Neural progenitor cell (in vitro differentiated cells): ENCODE measurements at regions not wholly inside any gene's neighbourhood (a gene's known extent, or its start where the extent isn't known, plus 50 kb on each side); places are given as distances from the start of the nearest gene placed in this dataset.

Experiments used
- DNase-seq: peaks from one replicate; pipeline ENCODE4 v3.0.0-alpha.2; 2016; ENCODE audit warnings: low spot score
- H2AFZ ChIP-seq: fragments of 200-600 bp; sonication (generic); replicated peaks from 2 replicates; pipeline ENCODE4 v1.6.1; 2016; ENCODE audit warnings: antibody characterized with exemption
- H3F3A ChIP-seq: fragments of 200-600 bp; sonication (generic); 2 replicates; pipeline ENCODE4 v1.6.1; 2016; ENCODE audit warnings: antibody characterized with exemption, low read depth
- H3K27ac ChIP-seq: fragments of 200-600 bp; sonication (generic); 2 replicates; pipeline ENCODE4 v1.5.1; 2016; ENCODE audit warnings: mild to moderate bottlenecking
- H3K27me3 ChIP-seq: fragments of 200-600 bp; sonication (generic); 2 replicates; pipeline ENCODE4 v1.6.1; 2016; ENCODE audit warnings: mild to moderate bottlenecking, moderate library complexity
- H3K36me3 ChIP-seq: fragments of 200-600 bp; sonication (generic); 2 replicates; pipeline ENCODE4 v1.5.1; 2016
- H3K4me1 ChIP-seq: fragments of 200-600 bp; sonication (generic); 2 replicates; pipeline ENCODE4 v1.6.1; 2016; ENCODE audit warnings: mixed run types
- H3K4me2 ChIP-seq: fragments of 200-600 bp; sonication (generic); 2 replicates; pipeline ENCODE4 v1.6.1; 2016
- H3K4me3 ChIP-seq: fragments of 200-600 bp; sonication (generic); 2 replicates; pipeline ENCODE4 v1.5.1; 2016
- H3K79me2 ChIP-seq: fragments of 200-600 bp; sonication (generic); 2 replicates; pipeline ENCODE4 v1.6.1; 2016; ENCODE audit warnings: low read depth
- H3K9ac ChIP-seq: fragments of 200-600 bp; sonication (generic); 2 replicates; pipeline ENCODE4 v1.6.1; 2016
- H3K9me3 ChIP-seq: fragments of 200-600 bp; sonication (generic); 2 replicates; pipeline ENCODE4 v1.5.1; 2016; ENCODE audit warnings: low read depth
- H4K20me1 ChIP-seq: fragments of 200-600 bp; sonication (generic); 2 replicates; pipeline ENCODE4 v1.6.1; 2016; ENCODE audit warnings: low read depth
- H3K27ac Mint-ChIP-seq: 3 replicates; pipeline ENCODE4 v1.8.0; 2021; ENCODE audit warnings: mixed read lengths
- H3K27me3 Mint-ChIP-seq: 2 replicates; pipeline ENCODE4 v1.8.0; 2022; ENCODE audit warnings: low read depth, mild to moderate bottlenecking, inconsistent platforms, moderate library complexity, mixed read lengths; ENCODE audit not compliant: insufficient read depth
- H3K36me3 Mint-ChIP-seq: 3 replicates; pipeline ENCODE4 v1.8.0; 2021; ENCODE audit warnings: mixed read lengths
- H3K4me1 Mint-ChIP-seq: 3 replicates; pipeline ENCODE4 v1.8.0; 2021; ENCODE audit warnings: mixed read lengths
- H3K4me3 Mint-ChIP-seq: 3 replicates; pipeline ENCODE4 v1.8.0; 2021; ENCODE audit warnings: mild to moderate bottlenecking, moderate library complexity, mixed read lengths
- H3K9me3 Mint-ChIP-seq: 3 replicates; pipeline ENCODE4 v1.8.0; 2020; ENCODE audit warnings: mixed read lengths
- CTCF ChIP-seq: fragments of 200-600 bp; sonication (generic); IDR thresholded peaks from 2 replicates; pipeline ENCODE4 v1.5.1; 2017; ENCODE audit warnings: antibody characterized with exemption, mild to moderate bottlenecking
- EZH2 ChIP-seq: fragments of 200-600 bp; sonication (generic); IDR thresholded peaks from 2 replicates; pipeline ENCODE4 v1.6.1; 2017; ENCODE audit warnings: antibody characterized with exemption, mild to moderate bottlenecking, moderate library complexity
- EZH2phosphoT487 ChIP-seq: fragments of 200-600 bp; sonication (generic); IDR thresholded peaks from 2 replicates; pipeline ENCODE4 v1.6.1; 2017; ENCODE audit warnings: antibody characterized with exemption

GRCh38 chr4:140302151-140302859, 71.1 kb upstream of the SCOC start:
- Histone ChIP-seq H4K20me1 (no peaks in the 10 kb centered on the region), H3K9me3 (no peaks in the 10 kb centered on the region), H3K9ac (no peak overlapping the region), H3K4me1 (peaks cover 13% of the 10 kb centered on the region), H3K27me3 (no peaks in the 10 kb centered on the region), H3K4me2 (no peak overlapping the region), H3K27ac (no peak overlapping the region), H3K36me3 (no peaks in the 10 kb centered on the region), H3K79me2 (no peaks in the 10 kb centered on the region), H3F3A (no peaks in the 10 kb centered on the region), H2AFZ (no peak overlapping the region), H3K4me3 (no peak overlapping the region)
- Mint-ChIP-seq H3K27ac (no peak overlapping the region), H3K9me3 (no peaks in the 10 kb centered on the region), H3K27me3 (peaks cover 2% of the 10 kb centered on the region), H3K36me3 (no peaks in the 10 kb centered on the region), H3K4me3 (no peak overlapping the region), H3K4me1 (peaks cover 5% of the 10 kb centered on the region)
- no peak for DNase-seq
- no peak for TF ChIP-seq CTCF
- TF ChIP-seq EZH2 = no peak
- no peak for TF ChIP-seq EZH2phosphoT487

- H3K4me3 Mint-ChIP-seq = no peak overlapping the region
- Histone ChIP-seq H3K9me3 (no peaks in the 10 kb centered on the region), H3K79me2 (no peaks in the 10 kb centered on the region), H3K27ac (no peak overlapping the region), H3K27me3 (no peaks in the 10 kb centered on the region), H3K4me3 (no peak overlapping the region), H3K4me1 (peaks cover 24% of the 10 kb centered on the region), H2AFZ (peak overlapping the region; percentile 38), H3F3A (no peaks in the 10 kb centered on the region), H3K4me2 (no peak overlapping the region), H3K9ac (no peak overlapping the region), H4K20me1 (no peaks in the 10 kb centered on the region), H3K36me3 (no peaks in the 10 kb centered on the region)
- TF ChIP-seq EZH2 (no peak), EZH2phosphoT487 (no peak)
- no peak overlapping the region for H3K27ac Mint-ChIP-seq
- H3K36me3 Mint-ChIP-seq = no peaks in the 10 kb centered on the region
- H3K27me3 Mint-ChIP-seq = peaks cover 5% of the 10 kb centered on the region
- DNase-seq = no peak
- H3K9me3 Mint-ChIP-seq = no peaks in the 10 kb centered on the region
- peaks cover 19% of the 10 kb centered on the region for H3K4me1 Mint-ChIP-seq
Observed at GRCh38 chr4:140300271-140300970, 73.0 kb upstream of the SCOC start.

- Histone ChIP-seq H3K27ac (no peak overlapping the region), H3K4me2 (no peak overlapping the region), H3K9ac (no peak overlapping the region), H4K20me1 (no peaks in the 10 kb centered on the region), H3K79me2 (no peaks in the 10 kb centered on the region), H2AFZ (no peak overlapping the region), H3K27me3 (no peaks in the 10 kb centered on the region), H3K4me3 (no peak overlapping the region), H3K36me3 (no peaks in the 10 kb centered on the region), H3F3A (no peaks in the 10 kb centered on the region), H3K4me1 (peaks cover 24% of the 10 kb centered on the region), H3K9me3 (no peaks in the 10 kb centered on the region)
- Mint-ChIP-seq H3K27me3 (peaks cover 5% of the 10 kb centered on the region), H3K27ac (no peak overlapping the region), H3K36me3 (no peaks in the 10 kb centered on the region), H3K4me3 (no peak overlapping the region), H3K9me3 (peaks cover 2% of the 10 kb centered on the region), H3K4me1 (peaks cover 24% of the 10 kb centered on the region)
- DNase-seq = no peak
- no peak for TF ChIP-seq EZH2phosphoT487
Observed at GRCh38 chr4:140298001-140298400, 75.4 kb upstream of the SCOC start.

GRCh38 chr4:140297221-140297570, 76.2 kb upstream of the SCOC start:
- Mint-ChIP-seq H3K4me3 (no peak overlapping the region), H3K9me3 (peaks cover 2% of the 10 kb centered on the region), H3K4me1 (peaks cover 24% of the 10 kb centered on the region), H3K27me3 (peaks cover 5% of the 10 kb centered on the region), H3K36me3 (no peaks in the 10 kb centered on the region), H3K27ac (peak overlapping the region; percentile 26)
- Histone ChIP-seq H4K20me1 (no peaks in the 10 kb centered on the region), H3K4me2 (peak overlapping the region; percentile 51), H3K27me3 (no peaks in the 10 kb centered on the region), H3K36me3 (no peaks in the 10 kb centered on the region), H3K79me2 (no peaks in the 10 kb centered on the region), H3K27ac (no peak overlapping the region), H3F3A (no peaks in the 10 kb centered on the region), H3K4me3 (no peak overlapping the region), H3K9me3 (no peaks in the 10 kb centered on the region), H2AFZ (peak overlapping the region; percentile 81), H3K4me1 (peaks cover 24% of the 10 kb centered on the region), H3K9ac (no peak overlapping the region)
- DNase-seq = peak; percentile 27
- TF ChIP-seq EZH2 (no peak), EZH2phosphoT487 (no peak), CTCF (no peak)
